Chondrocyte (in vitro differentiated cells): ENCODE measurements at regions not wholly inside any gene's neighbourhood (a gene's known extent, or its start where the extent isn't known, plus 50 kb on each side); places are given as distances from the start of the nearest gene placed in this dataset.

Experiments used
- DNase-seq: peaks from one replicate; pipeline ENCODE4 v3.0.0; 2021; ENCODE audit warnings: mixed read lengths, low spot score
- H3K27ac Mint-ChIP-seq: one replicate; pipeline ENCODE4 v1.8.0; 2021; ENCODE audit warnings: mild to moderate bottlenecking, moderate library complexity, mixed read lengths; ENCODE audit not compliant: unreplicated experiment
- H3K27me3 Mint-ChIP-seq: 2 replicates; pipeline ENCODE4 v1.8.0; 2021; ENCODE audit warnings: low read depth, mixed read lengths
- H3K36me3 Mint-ChIP-seq: 2 replicates; pipeline ENCODE4 v1.8.0; 2021; ENCODE audit warnings: low read depth, mixed read lengths
- H3K4me1 Mint-ChIP-seq: 2 replicates; pipeline ENCODE4 v1.8.0; 2021; ENCODE audit warnings: low read depth, mild to moderate bottlenecking, mixed read lengths
- H3K4me3 Mint-ChIP-seq: one replicate; pipeline ENCODE4 v1.8.0; 2021; ENCODE audit warnings: mild to moderate bottlenecking, moderate library complexity, mixed read lengths; ENCODE audit not compliant: unreplicated experiment
- H3K9me3 Mint-ChIP-seq: 2 replicates; pipeline ENCODE4 v1.8.0; 2021; ENCODE audit warnings: low read depth, mixed read lengths
- CTCF ChIP-seq: fragments of 200-600 bp; sonication (generic); IDR thresholded peaks from 2 replicates; pipeline ENCODE4 v1.5.0; 2021; ENCODE audit warnings: antibody characterized with exemption, mild to moderate bottlenecking, moderate library complexity

- no peak for TF ChIP-seq CTCF
- Mint-ChIP-seq H3K4me1 (no peaks in the 10 kb centered on the region), H3K27ac (no peak overlapping the region), H3K36me3 (no peaks in the 10 kb centered on the region), H3K27me3 (no peaks in the 10 kb centered on the region), H3K4me3 (no peak overlapping the region), H3K9me3 (no peaks in the 10 kb centered on the region)
- DNase-seq, result no peak
Measured at GRCh38 chr5:13188371-13188770, 756.1 kb downstream of the DNAH5 start.

GRCh38 chr5:13187186-13187585 lies 757.3 kb downstream of the DNAH5 start:
- Mint-ChIP-seq H3K4me1 (no peaks in the 10 kb centered on the region), H3K27me3 (no peaks in the 10 kb centered on the region), H3K9me3 (no peaks in the 10 kb centered on the region)

GRCh38 chr5:13186177-13186576 lies 758.3 kb downstream of the DNAH5 start:
- Mint-ChIP-seq H3K4me3 (no peak overlapping the region), H3K27me3 (no peaks in the 10 kb centered on the region), H3K9me3 (no peaks in the 10 kb centered on the region), H3K27ac (no peak overlapping the region), H3K36me3 (no peaks in the 10 kb centered on the region), H3K4me1 (no peaks in the 10 kb centered on the region)
- DNase-seq, result no peak
- no peak for TF ChIP-seq CTCF

More at GRCh38 chr5:13187186-13187585, 757.3 kb downstream of the DNAH5 start:
- H3K36me3 Mint-ChIP-seq, result no peaks in the 10 kb centered on the region
- H3K4me3 Mint-ChIP-seq, result no peak overlapping the region
- H3K27ac Mint-ChIP-seq, result no peak overlapping the region
- no peak for TF ChIP-seq CTCF
- DNase-seq, result no peak

GRCh38 chr5:13179407-13180087 lies 764.9 kb downstream of the DNAH5 start:
- Mint-ChIP-seq H3K27me3 (no peaks in the 10 kb centered on the region), H3K4me3 (no peak overlapping the region)

GRCh38 chr5:13143630-13144029 lies 800.9 kb downstream of the DNAH5 start:
- Mint-ChIP-seq H3K9me3 (no peaks in the 10 kb centered on the region), H3K27ac (no peak overlapping the region), H3K4me3 (no peak overlapping the region), H3K4me1 (no peaks in the 10 kb centered on the region), H3K36me3 (no peaks in the 10 kb centered on the region), H3K27me3 (no peaks in the 10 kb centered on the region)
- no peak for DNase-seq
- no peak for TF ChIP-seq CTCF

More at GRCh38 chr5:13179407-13180087, 764.9 kb downstream of the DNAH5 start:
- TF ChIP-seq CTCF, result no peak
- Mint-ChIP-seq H3K4me1 (no peaks in the 10 kb centered on the region), H3K27ac (no peak overlapping the region), H3K9me3 (no peaks in the 10 kb centered on the region), H3K36me3 (no peaks in the 10 kb centered on the region)
- DNase-seq, result no peak
